ENCODE measurements at regions not wholly inside any gene's neighbourhood (a gene's known extent, or its start where the extent isn't known, plus 50 kb on each side); places are given as distances from the start of the nearest gene placed in this dataset.
"Not testable (repeated sequence)": the region's sequence is repeated elsewhere in the genome, so short reads cannot be mapped to it uniquely, and the experiment has no call there.

DNA sequence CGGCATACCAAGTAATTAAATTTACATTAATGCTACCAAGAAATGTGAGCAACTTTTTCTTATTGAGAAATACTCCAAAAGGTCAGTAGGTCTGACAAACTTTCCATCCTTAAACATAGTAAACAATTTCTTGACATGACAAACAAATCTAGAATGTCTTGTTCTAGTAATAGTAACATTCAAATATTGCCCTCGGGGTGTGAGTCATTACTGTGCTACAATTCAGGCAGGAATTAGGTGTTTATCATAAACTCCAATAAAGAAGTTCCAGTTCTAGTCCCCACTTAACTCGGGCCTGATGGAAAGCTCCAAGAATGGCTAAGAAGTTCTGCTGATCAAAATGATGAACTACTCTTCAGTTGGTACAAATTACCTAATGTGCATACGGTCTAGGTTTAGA, 235.6 kb upstream of the TUSC1 start:
- DNase-seq (ENCODE audit: low read depth) = no peak

DNA sequence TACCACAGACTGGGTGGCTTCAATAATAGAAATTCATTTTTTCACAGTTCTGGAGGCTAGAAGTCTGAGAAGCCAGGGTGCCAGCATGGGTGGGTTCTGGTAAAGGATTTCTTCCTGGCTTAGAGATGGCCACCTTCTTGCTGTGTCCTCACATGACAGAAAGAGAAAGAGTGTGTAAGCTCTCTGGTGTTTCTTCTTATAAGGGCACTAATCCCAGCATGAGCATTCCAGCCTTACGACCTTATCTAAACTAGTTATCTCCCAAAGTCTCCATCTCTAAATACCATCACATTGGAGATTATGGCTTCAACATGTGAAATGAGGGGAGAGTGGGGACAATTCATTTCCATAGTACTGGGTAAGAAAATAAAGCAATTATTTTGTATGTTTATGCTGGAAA, 226.5 kb upstream of the TUSC1 start:
- no peak for DNase-seq (ENCODE audit: low read depth)

DNA sequence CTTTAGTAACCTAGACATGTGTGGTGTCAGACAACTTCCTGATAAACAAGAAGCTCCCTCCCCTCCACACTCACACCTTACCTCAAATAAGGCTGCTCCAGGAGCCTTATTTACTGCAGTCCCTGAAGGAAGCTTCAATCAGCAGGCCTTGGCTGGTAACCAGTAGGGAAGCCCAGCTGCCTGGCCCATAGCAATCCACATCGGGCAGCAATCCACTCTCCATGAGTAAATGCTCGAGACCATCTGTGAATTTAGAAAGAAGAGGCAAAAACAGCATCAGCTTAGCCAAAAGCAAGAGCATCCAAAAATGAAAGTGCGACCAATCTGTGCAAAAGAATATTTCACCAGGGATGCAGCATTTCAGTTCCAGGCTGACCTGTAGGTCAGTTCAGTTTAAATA, 213.3 kb upstream of the TUSC1 start:
- no peak for DNase-seq (ENCODE audit: low read depth)

DNA sequence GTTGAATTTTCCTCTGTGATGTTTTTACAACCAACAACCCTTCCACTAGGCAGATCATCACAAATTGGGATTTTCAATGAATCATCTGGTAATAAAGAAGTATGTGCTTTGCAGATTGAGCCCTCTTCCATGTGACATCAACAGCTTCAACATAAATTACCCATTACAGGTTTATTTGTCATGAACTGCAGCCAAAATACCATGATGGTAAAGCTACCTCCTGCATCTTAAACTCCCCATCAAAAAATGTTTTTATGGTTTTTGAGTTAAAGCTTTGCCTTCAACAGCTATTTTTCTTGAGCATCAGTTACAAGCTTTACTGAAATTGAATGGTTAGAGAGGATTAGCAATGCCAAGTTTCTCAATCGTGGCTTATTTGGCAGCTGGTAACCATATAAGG, 211.4 kb upstream of the TUSC1 start:
- no peak for DNase-seq (ENCODE audit: low read depth)

DNA sequence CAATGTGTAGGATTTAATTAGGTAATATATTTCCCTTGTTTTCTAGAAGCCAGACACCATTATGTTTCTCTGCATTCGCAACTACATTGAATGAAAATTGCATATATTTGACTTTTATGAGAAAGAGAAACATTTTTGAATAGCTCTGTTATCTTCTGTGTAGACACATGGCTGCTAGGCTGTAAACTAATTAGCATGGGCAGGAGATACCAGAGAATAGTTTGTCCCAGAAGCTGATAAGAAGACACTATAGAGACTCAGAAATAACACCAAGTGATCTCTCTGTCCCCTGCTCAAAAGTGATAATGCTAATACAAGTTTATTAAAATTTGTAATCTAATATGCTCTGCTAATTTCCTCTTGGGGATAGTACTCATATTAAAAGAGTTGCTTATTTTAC, 198.0 kb upstream of the TUSC1 start:
- no peak for DNase-seq (ENCODE audit: low read depth)

DNA sequence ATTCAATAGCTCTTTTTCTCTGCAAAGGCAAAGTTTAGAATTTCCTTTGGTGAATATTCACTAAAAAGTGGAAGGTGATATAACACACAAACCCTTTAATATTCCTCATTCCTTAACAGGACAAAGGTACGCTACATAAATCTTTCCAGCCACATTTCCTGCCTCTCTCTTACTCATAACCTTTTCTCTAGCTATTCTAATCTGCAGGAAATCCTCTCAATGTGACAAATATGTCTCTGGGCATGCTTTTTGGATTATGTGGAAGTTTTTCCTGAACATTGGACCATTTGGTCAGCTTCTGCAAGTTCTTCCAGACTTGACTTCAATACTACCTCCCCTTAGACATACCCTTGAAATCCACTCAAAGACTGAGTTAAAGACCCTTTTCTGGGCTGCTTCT, 186.3 kb upstream of the TUSC1 start:
- no peak for DNase-seq (ENCODE audit: low read depth)

DNA sequence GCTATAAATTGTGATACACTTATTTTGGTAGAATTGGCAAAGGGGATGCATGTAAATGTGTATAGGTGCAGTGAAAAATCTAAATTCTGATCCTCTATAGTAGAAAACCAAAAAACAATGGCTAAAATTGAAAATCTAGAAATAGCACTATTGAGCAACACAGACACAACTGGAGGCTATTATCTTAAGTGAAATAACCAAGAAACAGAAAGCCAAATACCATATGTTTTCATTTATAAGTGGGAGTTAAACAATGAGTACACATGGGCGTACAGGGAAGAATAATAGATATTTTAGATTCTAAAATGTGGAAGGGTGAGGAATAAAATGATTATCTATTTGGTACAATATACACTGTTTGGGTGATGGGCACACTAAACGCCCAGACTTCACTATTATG, 183.2 kb upstream of the TUSC1 start:
- peak; percentile 29 for DNase-seq (ENCODE audit: low read depth)

DNA sequence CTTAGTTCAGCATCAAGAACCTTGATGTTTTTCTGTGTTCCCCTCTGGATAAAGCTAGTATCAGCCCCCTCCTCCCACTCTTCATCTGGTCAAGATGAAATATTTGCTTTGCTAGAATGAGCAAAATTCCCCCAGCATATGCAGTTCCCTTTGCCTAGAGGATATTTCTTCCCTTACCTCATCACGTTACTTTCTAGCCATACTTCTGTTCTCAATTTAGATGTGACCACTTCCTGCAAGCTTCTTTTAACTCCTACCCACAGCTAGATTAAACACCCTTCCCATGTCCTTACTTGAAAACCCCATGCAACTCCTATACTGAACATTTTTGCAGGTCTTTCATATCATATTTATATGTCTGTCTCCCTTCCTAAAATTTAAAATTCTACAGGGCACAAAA, 178.9 kb upstream of the TUSC1 start:
- DNase-seq (ENCODE audit: low read depth) = no peak

DNA sequence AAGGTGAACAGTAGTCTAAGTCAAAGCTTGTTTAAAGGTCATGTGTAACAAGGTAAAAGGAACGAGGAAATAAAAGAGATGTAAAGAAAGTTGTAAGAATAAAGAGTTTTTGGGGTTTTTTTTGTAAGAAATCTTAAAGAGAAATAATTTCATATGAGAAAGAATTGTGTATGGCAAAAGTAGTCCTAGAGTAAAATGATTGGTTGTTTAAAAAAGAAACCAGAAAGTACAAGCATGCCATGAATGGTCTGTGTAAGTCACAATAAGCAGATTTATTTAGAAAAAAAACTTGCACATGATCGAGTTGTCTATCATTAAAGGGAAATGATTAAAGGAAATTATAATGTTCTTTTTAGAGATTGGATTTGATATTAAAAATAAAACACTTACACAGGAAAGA, 172.6 kb upstream of the TUSC1 start:
- DNase-seq (ENCODE audit: low read depth) = no peak

DNA sequence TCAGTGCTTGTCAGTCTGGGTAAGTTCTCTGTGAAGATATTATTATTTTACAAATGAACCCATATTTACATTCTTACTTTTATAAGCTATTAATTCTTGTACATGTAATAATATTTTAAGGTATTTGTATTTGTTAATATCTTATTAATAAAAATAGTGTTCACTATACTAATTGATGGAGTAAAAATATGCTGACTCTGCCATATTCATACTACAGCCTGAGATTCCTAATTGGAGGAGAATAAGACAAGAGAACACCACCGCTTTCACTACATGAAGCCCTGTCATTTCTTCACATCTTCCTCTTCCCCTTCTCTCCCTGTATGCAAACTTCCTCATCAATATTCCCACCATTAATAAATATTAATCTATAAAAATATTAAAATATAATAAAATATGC, 167.6 kb upstream of the TUSC1 start:
- no peak for DNase-seq (ENCODE audit: low read depth)

DNA sequence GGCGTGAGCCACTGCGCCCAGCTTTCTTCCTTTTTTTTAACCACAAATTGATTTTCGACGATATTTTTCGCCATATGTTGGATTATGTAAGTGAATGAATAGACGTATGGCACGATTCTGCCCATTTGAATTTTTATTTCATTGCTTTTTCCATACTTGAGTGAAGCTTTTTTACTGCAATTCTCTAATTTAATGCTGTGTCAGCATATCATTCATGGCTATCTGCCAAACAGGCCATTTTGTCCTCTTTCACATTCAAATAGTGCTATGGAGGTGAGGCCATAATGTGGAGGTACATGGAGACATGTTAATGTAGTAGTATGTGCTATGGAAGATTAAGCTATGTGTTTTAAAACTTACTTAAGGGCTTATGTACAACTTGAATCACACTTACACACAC, 152.1 kb upstream of the TUSC1 start:
- no peak for DNase-seq (ENCODE audit: low read depth)

DNA sequence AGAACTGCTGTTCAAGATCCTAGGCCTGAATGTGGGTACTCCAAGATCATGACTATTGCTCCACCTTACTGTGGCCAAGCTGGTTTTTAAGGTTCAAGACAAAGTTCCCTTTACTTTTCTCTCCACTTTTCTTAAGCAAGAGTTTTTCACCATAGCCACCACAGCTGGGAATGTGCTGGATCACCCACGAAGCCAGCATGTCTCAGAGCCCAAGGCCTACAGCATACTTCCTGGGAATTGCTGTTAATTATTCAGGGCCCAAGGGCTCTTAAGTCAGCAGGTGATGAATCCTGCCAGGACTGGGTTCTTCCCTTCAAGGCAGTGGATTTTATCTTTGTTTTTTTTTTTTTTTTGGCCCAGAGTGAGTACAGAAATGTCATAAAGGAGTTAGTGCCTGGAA, 149.4 kb upstream of the TUSC1 start:
- no peak for DNase-seq (ENCODE audit: low read depth)

DNA sequence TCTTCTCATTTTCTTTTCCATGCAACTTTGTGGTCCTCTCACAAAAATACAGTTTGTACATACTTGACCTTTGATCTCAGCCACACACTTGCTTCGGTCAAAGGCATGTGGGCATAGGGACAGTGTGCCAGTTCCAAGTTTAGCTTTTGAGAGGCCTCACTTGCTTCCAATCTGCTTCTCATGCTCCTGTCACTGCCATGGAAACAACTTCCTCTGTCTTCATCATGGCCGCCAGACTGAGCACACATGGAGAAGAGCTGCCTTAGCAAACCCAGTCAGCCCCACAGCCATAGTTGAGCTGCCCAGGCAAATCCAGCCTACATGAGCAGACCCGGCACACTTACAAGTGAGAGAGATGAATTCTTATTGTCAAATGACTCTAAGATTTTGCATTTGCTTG, 138.2 kb upstream of the TUSC1 start:
- no peak for DNase-seq (ENCODE audit: low read depth)

DNA sequence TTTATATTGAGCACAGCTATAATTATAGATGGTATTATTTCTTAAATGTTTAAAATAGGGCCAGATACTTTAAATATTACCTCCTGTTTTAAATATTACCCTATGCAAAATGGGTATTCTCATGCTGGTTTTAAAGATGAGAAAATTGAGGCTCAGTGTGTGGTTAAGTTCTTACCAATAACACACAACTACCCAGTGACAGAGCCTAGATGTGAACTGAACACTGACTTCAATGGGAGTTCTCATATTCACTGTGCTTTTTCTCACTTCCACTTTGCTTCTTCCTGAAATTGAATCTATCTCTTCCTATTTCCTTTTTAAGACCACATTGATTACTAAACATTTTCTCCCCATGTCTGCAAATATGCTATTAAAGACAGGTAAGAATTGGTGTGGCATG, 135.8 kb upstream of the TUSC1 start:
- DNase-seq (ENCODE audit: low read depth) = no peak

DNA sequence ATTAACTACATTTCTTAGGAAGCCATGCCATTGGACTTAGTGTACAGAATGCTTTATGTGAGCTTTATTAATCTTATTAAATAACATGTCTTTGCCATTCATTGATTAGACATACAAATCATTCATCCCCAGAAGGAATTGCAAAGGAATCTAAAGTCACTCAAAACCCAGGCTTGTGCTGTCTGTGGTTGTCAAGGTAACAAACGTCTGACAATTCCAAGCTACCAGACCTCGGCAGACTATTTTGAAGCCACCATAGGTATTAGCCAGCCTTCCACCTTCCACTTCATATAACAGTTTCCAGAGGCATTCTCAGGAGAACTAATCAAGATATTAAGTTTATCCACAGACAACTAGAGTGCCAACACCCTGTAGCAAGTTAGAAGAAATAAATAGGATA, 135.2 kb upstream of the TUSC1 start:
- DNase-seq (ENCODE audit: low read depth) = no peak

DNA sequence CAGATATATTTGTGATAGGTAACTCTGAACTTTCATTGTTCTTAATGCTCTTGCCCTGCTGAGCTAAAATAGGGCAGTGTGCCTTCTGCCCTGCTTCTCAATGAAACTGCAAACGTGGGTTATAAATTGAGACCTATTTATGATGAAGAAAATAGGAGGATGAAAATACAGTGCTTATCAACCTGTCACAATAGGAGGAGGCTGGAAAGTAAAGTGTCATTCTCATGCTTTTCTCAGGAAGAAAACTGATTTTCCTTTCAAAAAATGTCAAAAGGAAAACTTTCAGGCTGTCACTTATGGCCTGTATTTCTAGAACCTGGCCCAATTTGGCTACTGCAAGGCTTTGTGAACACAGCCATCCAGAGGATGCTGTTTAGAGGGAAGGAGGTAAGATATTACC, 130.3 kb upstream of the TUSC1 start:
- DNase-seq (ENCODE audit: low read depth) = no peak

DNA sequence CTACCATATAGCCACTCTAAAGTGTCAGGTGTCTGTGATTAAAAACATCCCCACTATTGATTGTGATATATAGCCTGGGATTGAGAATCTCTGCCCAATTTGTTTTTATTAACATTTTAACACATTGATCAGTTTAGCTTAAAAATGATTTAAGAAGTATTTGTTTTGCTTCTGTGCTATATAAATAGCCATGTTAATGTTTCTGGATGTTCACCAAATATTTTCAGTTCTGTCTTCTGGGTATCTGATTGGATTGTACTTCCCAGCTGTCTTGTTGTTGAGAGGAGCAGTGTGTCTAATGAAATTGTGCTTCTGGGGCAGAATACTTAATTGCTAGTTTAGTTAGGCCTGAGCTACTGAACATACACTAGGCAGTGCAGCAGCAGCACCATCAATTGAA, 126.6 kb upstream of the TUSC1 start:
- no peak for DNase-seq (ENCODE audit: low read depth)

DNA sequence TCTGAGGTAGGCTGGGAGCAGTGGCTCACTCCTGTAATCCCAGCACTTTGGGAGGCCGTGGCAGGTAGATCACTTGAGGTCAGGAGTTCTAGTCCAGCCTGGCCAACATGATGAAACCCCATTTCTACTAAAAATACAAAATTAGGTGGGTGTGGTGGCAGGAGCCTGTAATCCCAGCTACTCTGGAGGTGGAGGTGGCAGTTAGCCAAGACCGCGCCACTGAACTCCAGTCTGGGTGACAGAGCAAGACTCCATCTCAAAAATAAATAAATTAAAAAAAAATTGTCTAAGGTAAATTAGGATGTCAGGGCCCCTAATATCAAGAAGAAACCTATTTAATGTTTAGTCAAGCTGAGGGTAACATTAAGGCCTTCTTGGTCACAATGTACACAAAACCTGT, 123.7 kb upstream of the TUSC1 start:
- DNase-seq (ENCODE audit: low read depth) = not testable (repeated sequence)

DNA sequence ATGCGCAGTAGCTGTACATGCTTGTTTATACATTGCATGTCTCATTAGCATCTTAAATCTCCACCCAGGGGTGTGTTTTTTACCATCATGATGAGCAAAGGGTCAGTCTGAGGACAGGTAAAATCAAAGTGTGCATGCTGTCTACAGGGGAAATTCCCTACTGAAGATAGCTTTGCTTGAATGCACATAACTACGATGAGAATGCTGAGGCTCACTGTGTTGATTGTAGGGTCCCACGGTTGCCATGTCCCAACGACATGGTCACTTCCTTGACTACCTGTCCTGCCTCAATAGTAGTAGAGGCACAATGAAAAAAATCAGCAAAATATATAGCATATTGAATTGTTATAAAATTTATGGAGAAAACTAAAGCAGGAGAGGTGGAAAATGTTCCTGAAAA, 95.6 kb upstream of the TUSC1 start:
- DNase-seq (ENCODE audit: low read depth) = no peak

DNA sequence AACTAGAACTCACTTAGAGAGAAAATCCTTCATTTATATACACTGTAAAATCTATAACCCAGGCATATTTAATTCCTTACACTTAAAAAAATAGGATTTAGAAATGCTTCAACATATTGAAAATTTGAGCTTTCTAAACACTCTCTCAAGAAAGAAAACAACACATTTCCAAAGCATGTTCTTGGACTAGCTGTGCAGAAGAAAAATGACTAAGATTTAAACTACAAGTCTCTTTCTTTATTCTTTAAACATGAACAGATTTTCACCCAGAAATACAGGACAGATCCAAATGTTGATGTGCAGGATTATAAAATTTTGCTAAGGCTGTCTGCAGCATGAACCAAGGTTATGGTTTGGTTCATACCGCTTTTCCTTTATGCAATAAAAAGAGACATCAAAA, 77.7 kb upstream of the TUSC1 start:
- DNase-seq (ENCODE audit: low read depth) = no peak

DNA sequence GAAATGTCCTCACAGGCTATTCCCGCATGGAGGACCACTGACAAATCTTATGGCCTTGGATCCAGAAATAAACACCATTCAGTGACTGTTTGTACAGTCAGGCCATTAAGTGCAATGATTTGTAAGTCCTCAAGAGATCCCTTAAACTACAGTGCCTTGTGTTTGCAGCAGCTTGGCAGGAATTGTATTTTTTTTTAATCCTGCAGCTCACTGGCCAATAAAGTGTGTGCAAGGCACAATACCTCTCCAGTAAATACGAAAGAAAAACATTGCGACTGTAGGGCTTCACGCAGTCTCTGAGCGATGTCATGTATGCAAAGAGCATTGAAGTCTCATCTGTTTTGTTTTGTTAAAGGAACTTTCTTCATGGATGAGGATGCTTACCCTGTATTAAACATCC, 74.2 kb upstream of the TUSC1 start:
- no peak for DNase-seq (ENCODE audit: low read depth)

DNA sequence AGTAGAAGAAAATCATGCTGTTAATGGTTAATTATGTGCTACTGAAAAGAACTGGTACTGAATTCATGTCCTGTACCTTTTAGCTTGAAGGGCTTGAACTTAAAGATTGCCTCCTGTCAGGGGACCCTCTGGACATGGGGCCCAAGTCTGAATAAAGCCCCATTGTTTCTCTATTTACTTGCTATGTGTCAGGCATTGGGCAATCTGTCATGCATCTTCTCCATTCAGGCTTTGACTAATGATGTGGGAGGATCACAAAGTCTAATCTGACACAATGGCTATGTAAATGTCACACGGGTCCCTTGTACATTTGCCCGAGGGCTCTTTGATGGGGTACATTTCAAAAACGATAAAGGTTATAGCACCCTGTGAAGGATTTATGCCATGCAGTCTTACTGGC, 64.0 kb upstream of the TUSC1 start:
- no peak for DNase-seq (ENCODE audit: low read depth)

DNA sequence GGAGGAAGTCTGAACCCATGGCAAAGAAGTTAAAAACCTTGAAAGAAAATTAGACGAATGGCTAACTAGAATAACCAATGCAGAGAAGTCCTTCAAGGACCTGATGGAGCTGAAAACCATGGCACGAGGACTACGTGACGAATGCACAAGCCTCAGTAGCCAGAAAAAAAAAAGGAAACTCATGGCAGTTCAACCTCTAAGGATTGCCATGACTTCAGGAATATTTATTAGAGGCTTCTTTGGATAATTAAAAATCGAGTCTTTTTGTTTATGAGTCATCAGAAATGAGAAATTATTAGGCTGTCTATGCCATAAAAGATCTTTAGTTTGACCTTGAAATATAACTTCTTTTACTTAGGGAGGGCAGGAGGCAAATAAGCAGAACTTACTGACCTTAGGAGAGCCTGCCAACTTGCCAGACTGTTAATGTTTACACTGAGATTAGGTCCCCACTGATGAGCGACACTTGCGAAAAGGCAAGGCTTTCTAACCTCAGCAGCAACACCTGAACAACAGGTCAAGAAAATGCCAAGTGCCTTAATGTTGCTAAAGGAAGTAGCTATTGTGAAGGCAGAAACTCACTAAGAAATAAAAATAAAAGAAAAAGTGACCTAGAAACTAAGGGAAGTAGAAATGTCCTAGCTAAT, 55.2 kb upstream of the TUSC1 start:
- DNase-seq (ENCODE audit: low read depth) = no peak

DNA sequence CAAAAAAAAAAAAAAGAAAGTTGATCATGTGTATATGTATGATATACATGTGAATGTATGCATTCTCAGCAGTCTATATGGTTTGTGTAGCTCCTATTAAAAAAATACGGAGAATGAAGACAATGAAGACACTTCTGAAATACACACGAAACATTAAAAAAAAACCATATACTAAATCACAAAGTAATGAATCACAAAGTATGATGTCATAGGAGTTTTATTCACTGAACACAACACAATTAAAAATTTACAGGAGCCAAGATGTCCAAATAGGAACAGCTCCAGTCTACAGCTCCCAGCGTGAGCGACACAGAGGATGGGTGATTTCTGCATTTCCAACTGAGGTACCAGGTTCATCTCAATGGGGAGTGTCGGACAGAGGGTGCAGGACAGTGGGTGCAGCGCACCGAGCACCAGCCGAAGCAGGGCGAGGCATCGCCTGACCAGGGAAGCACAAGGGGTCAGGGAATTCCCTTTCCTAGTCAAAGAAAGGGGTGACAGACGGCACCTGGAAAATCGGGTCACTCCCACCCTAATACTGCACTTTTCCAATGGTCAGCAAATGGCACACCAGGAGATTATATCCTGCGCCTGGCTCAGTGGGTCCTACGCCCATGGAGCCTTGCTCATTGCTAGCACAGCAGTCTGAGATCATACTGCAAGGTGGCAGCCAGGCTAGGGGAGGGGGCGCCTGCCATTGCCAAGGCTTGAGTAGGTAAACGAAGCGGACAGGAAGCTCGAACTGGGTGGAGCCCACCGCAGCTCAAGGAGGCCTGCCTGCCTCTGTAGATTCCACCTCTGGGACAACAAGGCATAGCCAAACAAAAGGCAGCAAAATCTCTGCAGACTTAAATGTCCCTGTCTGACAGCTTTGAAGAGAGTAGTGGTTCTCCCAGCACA, 53.9 kb upstream of the TUSC1 start:
- DNase-seq (ENCODE audit: low read depth) = not testable (repeated sequence)

Measured in forelimb muscle (tissue), 1 donor.